Stimulated activated CD4-positive, alpha-beta T cell treated with anti-CD3 and anti-CD28 coated beads, Interleukin-12 subunit alpha, Interleukin-12 subunit beta, amount 100 ng/mL, for 24 hours (primary cell): ENCODE measurements at regions not wholly inside any gene's neighbourhood (a gene's known extent, or its start where the extent isn't known, plus 50 kb on each side); places are given as distances from the start of the nearest gene placed in this dataset.

Experiments used
- DNase-seq, 2 experiments: peaks; one replicate each; pipeline ENCODE4 v3.0.0-alpha.2; 2020; ENCODE audit warnings: low read depth in 2 of 2

DNA sequence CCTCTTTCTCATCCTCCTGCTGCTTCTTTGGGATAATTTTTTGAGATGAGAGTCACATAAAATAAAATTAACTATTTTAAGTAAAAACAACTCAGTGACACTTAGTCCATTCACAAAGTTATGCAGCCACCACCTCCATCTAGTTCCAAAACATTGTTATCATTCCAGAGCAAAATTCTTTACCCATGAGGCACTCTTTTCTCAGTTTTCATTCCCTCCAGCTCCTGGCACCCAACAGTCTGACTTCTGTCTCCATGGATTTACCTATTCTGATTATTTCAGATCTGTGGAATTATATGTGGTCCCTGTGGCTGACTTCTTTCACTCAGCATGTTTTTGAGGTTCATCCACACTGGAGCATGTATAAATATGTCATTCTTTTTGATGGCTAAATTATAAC is 239.9 kb upstream of the DYNLRB2 start:
- DNase-seq = no peak

DNA sequence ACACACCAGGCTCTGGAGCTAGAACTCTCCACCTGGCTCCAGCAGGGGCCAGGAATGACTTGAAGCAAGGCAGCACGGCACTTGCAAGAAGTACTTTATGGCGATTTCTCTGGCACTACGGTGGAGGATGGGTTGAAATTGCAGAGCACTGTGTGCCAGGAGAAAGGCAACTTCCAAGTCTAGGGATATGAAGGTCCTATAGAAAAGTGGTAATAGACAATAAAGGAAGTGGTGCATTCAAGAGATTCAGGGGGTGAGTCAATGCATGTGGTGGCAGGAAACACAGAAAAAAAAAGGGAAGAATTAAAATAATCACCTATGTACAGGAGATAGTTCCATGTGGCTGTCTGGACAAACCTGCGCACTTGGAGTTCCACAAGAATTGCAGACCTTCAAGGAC is 240.3 kb upstream of the DYNLRB2 start:
- no peak for DNase-seq

DNA sequence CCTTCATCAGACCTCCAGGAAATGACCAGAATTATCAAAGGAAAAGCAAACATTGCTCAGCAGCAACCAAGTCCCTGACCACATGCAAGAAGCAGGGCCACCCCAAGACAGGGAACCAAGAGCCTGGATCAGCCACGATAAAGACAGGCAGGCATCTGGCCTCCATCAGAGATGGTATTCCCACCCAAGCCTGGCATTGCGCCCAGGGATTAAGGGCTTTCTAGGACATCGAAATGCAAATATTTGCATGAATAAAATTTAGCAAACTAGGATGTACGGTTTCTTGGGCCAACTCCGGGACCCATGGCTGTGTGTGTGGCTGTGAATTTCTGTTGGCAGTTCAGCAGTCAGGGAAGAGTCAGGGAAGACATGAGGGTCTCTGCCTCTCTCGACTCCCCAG is 241.4 kb upstream of the DYNLRB2 start:
- DNase-seq = no peak

DNA sequence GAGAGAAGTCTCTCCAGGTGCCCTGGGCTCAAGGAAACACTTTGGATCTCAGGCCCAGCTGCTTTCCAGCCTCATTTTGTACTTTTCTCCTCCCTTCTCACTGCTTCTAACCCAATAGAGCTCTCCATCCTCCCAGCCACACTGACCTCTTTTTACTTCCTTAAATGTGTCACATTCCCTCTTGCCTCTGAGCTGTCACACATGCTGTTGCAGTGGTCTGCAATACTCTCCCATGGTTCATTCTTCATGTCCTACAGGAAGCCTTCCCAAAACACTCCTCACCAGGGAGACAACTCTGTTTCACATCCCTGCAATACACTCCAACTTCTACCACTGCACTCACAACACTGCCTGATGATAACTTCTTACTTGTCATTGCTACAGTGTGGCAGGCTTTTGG is 242.1 kb upstream of the DYNLRB2 start:
- DNase-seq = no peak

DNA sequence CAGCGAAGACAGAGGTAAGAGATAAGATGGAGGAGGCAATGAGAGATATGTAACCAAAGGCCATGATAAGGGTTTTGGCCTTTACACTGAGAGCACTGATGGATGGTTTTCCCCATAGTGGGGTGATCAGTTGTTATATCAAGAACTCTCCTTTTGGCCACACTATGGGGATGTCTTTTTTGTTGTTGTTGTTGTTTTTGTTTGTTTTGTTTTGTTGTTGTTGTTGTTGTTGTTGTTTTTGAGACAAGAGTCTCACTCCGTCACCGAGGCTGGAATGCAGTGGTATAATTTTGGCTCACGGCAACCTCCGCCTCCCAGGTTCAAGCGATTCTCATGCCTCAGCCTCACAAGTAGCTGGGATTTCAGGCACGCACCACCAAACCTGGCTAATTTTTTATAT is 244.8 kb upstream of the DYNLRB2 start:
- DNase-seq = no peak

DNA sequence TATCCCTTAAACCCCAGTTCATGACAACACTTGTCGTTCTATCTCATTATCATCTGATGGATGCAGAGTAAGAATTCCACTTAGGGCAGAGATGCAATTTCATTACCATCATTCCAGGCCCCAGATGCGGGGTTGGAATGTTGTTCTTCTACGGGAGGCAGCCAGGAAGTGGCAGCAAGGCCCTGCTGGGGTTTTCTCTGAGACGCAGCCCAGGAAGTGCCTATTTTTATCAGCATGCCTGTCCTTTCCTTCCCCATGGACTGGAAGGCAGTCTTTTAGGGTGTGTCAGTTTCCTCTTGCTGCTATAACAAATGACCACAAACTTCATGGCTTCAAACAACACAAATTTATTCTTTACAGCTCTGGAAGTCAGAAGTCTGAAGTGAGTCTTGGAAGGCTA is 246.6 kb upstream of the DYNLRB2 start:
- no peak for DNase-seq

DNA sequence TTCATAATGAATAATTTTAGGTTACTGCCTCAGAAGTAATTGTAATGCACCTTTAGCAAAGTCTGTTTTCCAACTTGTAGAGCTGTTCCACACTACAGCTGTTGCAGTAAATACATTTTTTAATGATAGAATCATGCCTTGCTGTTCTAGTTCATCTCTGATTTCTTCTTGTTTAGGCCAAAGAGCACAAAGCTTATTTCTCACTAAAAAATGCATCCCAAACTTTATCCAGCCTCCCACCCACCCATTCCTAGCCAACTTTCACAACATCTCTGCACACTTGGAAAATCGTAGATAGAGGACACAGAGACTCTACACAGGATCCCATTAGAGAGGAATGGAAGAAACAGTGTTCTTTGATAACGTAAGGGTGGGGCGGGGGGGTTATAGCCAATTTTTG is 252.2 kb upstream of the DYNLRB2 start:
- DNase-seq = no peak

DNA sequence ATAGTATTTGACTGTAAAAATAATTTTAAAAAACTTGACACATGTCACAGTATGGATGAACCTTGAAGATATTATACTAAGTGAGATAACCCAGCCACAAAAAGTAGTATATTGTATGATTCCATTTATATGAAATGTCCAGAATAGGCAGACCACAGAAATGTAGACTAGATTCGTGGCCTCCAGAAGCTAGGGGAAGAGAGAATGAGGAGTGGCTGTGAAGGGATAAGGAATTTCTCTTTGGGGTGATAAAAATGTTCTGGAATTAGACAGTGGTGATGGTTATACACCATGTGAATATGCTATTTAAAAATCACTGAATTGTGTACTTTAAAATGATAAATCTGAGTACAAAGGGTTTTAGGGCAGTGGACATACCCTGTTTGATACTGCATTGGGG is 253.1 kb upstream of the DYNLRB2 start:
- DNase-seq = no peak

DNA sequence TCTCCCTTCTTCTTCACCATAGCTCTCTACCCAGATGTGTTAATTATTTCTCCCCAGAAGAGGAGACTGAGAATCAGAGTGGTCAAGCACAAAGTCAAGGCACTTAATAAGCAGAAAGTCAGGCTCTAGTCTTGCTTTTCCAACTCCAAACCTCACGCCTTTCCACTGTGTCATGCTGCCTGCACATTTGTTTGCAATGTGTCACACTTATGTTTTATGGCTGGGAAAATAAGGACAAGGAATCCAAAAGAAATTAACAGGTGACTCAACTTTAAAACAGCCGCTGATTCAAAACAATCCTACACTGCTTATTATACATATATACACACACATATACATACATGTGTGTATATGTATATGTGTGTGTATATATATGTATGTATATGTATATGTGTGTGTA is 255.7 kb upstream of the DYNLRB2 start:
- DNase-seq = no peak

DNA sequence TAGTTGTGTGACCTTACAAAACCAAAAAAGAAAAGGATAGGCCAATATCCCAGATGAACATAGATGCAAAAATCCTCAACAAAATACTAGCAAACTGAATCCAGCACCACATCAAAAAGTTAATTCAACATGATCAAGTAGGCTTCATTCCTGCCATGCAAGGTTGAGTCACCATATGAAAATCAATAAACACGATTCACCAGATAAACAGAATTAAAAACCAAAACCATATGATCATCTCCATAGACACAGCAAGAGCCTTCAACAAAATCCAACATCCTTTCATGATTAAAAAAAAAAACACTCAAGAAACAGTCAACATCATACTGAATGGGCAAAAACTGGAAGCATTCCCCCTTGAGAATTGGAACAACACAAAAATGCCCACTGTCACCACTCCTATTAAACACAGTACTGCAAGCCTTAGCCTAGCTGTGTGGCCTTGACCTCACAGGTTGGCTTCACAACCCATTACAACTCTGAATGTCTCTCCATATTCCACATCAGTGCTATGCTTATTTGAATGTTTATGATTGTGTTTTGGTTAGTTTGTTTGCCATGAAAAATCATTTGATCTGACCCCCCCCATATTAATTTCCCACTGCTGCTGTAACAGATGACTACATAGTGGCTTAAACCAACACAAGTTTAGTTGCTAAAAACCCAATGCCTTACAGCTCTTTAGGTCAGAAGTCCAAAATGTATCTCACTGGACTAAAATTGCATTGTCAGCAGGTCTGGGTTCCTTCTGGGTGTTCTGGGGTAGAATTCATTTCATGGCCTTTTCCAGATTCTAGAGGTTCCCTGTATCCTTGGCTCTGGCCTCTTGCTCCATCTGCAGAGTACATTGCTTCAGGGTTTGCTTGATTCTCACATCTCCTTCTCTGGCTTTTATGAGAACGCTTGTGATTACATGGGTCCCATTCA is 257.1 kb upstream of the DYNLRB2 start:
- no peak for DNase-seq

DNA sequence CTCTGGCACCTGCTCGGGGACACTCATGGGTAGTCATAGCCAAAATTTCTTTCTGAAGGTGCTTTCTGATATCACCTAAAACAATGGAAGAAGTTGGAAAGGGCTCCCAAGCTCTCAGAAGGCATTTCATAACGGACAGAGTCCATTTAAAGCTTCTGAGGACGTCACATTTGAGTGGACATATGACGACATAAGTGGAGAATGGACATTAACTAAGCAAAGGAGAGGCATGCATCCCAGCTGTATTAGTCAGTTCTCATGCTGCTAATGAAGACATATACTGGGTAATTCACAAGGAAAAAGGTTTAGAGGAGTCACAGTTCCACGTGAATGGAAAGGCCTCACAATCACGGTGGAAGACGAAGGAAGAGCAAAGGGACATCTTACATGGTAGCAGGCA is 260.2 kb upstream of the DYNLRB2 start:
- DNase-seq = no peak

DNA sequence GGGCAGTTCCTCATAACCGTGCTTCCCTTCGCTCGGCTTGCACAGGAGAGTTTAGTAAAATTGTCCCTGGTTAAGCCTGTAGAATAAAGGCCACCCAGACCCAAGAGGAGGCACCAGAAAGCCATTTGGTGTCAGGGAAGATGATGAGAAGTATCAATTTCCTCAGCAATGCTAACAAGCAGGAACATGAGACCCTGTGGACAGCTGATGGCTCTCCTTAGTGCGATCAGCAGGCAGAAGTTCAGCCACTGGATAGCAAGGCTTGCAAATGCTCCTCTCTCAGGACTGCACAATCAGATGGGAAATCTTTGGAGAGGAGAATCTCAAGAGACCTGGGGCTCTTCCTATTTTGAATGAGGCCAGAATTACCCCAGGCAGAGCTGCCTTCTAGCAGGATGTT is 261.1 kb upstream of the DYNLRB2 start:
- DNase-seq = no peak

DNA sequence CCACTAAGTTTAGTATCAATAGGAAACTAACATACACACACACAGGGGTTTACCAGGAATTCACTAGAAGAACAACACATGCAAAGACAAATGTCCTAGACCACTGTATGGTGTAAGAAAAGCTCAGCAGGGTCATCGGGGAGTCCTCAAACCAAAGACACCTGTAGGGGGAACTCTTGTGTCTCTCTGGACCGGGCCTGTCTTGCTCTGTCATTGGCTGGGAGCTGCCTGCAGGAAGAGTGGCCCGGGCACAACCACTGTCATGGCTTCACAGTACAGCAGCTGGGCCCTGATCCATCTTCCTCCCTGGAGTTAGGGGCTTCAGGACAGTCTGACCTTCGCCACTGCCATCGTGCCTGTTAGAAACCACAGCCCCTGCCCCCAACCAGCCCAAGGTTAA is 263.6 kb upstream of the DYNLRB2 start:
- DNase-seq = no peak

DNA sequence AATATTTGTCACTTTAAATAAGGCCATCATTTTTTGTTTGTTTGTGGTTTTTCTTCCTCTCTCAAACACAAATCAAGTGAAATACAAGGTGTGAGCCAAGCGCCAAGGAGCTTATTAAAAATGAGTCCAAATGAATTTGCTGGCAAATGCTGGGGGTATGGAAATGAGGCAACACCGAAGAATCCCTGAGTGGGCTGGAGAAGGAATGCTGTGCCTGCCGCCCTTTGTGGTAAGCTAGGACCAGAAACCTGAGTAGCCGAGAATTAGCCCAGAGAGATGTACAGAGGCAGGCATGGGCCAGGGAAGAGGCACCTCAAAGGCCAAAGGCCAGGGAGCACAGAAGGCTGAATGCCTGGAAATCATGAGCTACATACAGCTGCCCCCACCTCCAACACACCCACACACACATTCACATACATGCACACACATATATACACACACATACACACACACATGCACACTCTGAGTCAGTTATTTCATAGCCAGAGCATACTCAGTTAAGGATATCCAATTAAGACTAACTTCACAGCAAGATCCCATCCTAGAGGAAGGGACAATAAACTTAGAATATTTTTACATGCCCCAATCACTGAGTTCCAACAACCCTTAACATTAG is 266.1 kb upstream of the DYNLRB2 start:
- no peak for DNase-seq

DNA sequence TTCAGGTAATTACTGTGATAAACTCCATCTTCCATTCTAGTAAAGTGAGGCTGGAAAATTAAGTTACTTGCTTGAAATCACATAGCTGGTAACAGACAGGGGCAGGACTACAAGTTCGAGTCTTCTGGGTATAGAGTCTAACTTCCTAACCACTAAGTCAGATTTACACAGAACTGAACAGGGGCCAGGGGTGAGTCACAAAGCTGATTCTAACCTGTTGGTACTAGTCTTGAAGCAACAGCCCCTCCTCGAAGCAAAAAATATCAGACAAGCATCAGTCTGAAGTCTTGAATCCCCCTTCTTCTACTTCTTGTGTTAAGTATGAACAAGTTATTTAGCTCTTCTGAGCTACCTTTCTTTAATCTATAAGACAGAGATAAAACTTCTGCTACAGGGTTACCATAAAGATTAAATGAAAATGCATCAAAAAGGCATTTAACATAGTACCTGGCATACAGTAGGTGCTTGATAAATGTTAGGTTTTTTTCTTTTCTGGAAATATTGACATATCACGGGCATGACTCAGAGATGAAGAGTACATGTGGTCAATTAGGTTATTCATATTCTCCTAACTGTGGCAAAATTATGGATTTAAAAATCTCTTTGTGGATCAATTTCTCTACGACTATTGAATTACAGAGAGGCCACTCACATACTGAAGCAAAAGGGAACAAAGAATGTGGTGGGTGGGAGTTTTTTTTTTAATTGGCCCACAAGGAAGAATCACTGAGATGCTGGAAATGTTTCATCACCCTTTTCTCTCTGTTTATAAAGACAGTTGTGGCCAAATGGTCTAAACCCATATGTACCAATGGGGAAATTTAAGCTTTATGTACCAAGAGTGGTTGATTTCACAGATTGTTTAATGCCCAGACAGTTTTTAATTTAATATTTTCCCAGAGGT is 266.9 kb upstream of the DYNLRB2 start:
- DNase-seq = no peak

DNA sequence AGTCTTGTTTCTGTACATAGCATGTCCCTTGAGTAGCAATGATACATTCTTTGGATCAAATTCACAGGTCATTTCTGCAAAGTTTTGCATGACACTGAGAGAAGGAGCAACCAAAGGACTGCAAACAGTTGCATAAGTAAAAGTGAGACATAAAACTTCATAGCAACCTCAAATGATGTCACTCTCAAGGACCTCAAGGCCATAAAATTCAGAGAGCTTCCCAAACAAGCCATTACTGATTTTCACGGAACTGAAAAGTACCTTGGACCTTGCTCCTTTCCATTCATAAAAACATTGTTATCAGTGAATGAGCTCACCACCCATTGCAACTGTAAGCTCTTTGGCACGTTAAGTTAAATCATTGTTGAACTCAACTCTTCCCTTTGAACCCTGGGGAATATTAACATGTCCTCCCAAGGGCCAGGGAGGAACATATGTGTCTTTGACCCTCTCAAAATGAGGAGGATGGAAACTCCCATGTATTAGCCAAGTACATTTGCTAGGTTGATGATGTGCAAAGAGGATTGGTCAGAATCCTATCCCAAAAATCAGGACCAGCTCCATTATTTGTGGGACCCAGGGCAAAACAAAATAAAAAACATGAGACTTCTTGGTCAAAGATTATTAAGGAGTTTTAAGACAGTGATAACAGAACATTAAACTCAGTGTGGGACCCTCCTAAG is 275.0 kb upstream of the DYNLRB2 start:
- DNase-seq = no peak

DNA sequence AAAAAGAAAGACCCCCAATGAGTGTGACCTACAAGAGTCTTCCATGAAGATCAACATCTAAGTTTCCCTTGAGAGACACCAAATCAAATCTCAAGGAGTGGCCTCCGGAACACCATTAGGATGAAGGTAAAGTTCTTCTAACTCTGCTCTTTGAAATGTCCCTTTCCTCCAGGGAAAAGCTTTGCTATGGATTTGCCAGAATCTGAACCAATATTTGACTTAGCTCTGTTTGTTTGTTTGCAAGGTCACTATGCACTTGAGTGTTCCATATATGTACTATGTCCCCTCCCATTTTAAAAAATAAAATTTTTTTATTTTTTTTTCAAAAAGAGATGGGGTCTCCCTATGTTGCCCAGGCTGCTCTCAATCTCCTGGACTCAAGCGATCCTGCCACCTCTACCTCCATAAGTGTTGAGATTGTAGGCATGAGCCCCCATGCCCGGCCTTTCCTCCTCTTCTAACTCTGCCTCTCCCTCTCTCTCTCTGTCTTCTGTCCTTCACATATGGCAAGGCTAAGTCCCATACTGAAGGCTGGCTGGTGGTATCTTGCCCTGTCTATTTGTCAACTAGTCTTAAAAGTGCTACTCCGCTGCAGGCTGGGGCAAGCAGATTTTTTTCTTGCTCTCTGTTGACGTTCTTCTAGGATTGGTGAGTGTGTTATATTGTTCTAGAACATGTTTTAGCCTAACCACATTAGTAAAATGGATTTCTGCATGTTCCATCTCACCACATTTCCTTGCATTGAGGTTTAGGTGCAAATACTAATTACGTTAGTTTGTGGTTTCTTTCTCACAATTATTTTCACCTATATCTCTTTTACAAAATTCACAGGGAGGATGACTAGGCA is 276.7 kb upstream of the DYNLRB2 start:
- no peak for DNase-seq

DNA sequence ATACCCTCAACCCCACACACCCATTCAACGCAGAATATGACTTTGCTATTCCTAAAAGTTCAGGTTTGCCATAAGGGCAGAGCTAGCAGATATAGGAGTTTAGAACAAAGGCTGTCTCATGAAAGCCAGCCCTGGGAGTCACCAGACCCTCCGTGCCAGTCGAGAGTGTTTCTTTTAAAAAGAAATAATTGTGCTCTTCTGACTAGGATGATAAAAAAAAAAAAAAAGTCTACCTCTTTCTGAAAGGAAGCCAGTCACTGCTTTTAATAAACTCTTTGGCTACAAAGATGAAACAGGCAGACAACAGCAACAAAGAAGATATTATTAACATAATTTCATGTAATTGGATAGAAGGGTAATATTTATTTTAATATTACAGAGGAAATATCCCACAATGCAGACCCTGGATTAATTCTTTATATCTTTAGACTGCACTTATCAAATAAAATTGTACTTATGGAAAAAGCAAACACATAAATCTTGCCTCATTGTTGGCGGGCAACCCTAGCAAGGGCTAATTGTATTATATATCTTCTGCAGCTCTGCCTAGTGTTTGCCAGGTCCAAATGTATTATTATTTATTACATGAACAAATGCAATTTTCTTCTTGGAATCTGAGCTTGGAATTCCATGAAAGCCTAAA is 277.5 kb upstream of the DYNLRB2 start:
- DNase-seq = no peak

DNA sequence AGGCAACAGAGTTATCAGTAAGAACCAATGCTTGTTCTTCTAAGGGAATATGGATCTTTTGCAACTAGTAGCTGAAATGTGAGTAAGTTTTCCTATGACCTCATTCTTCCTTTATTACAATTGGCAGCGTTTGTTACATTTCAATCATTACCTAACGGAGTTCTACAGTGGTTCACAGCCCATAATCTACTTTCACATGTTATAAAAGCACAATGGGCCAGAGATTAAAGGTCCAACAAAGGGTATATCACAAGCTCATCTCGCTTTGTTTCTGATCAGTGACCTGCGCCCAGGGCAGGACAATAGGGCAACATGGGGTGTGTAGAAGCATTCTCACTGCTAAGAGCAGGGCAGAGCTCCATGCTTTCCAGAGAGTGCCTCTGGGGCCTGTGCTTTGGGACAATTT is 279.9 kb upstream of the DYNLRB2 start:
- DNase-seq = no peak

DNA sequence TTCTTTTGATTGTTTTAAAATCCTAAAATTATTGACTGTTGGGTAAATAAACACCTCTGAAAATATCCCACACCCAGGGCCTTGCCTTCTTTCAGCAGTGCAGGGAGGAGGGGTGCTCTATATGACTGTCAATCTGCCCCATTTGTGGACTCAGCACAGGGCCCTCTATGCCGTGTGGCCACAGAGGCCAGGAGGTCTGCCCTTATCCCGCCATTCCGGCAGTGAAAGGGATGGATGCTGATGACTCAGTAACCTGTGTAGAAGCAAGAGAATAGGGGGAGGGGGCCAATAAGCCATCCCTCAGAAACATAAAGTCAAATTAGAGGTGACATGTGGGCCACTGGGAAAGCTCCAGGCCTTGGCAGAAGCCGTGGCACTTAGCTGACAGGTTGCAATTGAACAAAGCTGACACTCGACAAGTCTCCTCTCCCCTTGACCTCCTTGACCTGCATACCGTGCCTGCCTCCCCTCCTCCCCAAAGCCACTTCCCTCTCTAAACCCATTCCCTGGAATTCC is 281.4 kb upstream of the DYNLRB2 start:
- no peak for DNase-seq
